ENCODE measurements at regions not wholly inside any gene's neighbourhood (a gene's known extent, or its start where the extent isn't known, plus 50 kb on each side); places are given as distances from the start of the nearest gene placed in this dataset.

DNA sequence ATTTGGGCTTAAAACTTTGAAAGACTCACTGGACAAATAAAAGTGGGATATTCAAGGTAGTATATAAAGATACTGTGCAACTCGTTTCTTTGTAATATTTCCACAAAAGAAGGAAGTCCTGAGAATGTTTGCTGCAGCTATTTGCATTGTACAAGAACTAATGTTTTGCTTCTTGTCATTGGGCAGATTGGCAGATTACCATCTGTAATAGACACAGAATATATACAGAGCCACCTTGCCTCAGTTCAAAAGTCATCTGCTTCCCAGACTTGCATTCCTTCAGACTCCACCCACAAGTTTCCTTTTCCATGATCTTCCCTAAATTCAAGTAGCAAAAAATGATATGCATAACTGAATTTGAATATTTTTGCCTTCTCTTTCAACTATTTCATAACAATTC lies 145.1 kb downstream of the EFNB2 start:
- ATAC-seq (ENCODE audit: low FRiP score) = no peak
- TF ChIP-seq, protein P1, sequence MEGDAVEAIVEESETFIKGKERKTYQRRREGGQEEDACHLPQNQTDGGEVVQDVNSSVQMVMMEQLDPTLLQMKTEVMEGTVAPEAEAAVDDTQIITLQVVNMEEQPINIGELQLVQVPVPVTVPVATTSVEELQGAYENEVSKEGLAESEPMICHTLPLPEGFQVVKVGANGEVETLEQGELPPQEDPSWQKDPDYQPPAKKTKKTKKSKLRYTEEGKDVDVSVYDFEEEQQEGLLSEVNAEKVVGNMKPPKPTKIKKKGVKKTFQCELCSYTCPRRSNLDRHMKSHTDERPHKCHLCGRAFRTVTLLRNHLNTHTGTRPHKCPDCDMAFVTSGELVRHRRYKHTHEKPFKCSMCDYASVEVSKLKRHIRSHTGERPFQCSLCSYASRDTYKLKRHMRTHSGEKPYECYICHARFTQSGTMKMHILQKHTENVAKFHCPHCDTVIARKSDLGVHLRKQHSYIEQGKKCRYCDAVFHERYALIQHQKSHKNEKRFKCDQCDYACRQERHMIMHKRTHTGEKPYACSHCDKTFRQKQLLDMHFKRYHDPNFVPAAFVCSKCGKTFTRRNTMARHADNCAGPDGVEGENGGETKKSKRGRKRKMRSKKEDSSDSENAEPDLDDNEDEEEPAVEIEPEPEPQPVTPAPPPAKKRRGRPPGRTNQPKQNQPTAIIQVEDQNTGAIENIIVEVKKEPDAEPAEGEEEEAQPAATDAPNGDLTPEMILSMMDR (IDR thresholded peaks at IDR 0.05) = no peak
- DNase-seq (ENCODE audit: low spot score) = no peak

DNA sequence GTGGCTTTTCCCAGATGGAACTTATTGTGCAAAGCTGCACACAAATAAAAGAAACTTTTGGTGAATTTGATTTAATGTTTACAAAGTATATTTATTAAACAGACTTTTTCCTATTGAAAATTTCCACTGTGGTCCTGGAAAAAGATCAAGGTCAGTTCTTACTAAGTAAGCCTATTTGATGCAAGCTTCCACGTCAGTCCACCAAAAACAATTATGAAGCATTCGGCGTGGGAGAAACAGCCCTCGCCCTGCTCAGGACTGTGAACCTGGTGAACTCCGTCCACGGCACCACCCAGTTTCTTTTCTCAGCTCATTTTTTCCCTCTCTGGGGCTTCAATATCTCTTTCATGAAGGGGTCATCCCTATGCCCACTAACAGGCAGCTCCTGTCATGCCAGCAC lies 149.8 kb downstream of the EFNB2 start:
- DNase-seq (ENCODE audit: low spot score) (no peak), ATAC-seq (ENCODE audit: low FRiP score) (peak; percentile 65)
- TF ChIP-seq, protein P1 (IDR thresholded peaks at IDR 0.05) = no peak

GRCh38 chr13:106384516-106384915 lies 150.9 kb downstream of the EFNB2 start:
- TF ChIP-seq, protein P1 (IDR thresholded peaks at IDR 0.05) = no peak
- no peak for DNase-seq (ENCODE audit: low spot score)
- ATAC-seq (ENCODE audit: low FRiP score) = no peak

DNA sequence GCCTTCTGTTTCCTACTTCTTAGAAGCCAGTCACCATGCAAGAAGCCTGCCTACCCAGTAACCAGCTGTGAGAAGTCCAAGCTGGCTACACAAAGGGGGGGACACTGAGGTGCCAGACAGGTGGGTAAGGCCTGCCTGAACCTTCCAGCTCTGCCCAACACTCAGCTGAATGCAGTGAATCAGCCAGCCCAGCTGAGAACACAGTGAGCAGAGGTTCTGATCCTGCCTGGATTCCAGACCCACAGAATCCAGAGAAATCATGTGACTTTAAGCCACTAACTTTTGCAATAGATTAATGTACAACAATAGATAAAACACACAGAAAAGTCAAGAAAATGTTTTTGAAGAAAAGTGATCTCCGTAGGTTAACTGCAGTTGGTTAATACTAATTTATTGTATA lies 151.7 kb downstream of the EFNB2 start:
- DNase-seq (ENCODE audit: low spot score) (no peak), ATAC-seq (ENCODE audit: low FRiP score) (no peak)
- TF ChIP-seq, protein P1 (IDR thresholded peaks at IDR 0.05) = no peak

DNA sequence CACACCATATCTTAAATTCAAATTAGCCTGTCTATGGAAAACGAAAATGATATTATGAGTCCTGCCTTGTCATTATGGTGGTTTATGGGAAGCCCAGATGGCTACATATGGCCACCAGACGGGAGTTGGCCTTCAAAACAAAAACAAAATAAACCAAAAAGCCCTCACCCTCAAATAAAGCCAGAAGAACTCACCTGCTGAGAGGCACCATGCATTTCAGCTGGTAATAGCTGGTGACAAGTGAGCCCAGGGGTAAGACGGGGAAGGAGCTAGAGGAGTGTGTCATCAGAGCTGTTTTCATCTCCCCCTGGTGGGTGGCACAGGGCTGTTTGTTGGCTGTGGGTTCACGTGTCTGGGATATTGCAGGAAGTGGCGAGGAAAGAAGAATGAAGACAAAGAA lies 152.9 kb downstream of the EFNB2 start:
- no peak for DNase-seq (ENCODE audit: low spot score)
- no peak for ATAC-seq (ENCODE audit: low FRiP score)
- TF ChIP-seq, protein P1 (IDR thresholded peaks at IDR 0.05) = no peak

- ATAC-seq (ENCODE audit: low FRiP score) (no peak), DNase-seq (ENCODE audit: low spot score) (no peak)
- TF ChIP-seq, protein P1 (IDR thresholded peaks at IDR 0.05) = no peak
Observed at GRCh38 chr13:106381091-106381490, 154.4 kb downstream of the EFNB2 start.

DNA sequence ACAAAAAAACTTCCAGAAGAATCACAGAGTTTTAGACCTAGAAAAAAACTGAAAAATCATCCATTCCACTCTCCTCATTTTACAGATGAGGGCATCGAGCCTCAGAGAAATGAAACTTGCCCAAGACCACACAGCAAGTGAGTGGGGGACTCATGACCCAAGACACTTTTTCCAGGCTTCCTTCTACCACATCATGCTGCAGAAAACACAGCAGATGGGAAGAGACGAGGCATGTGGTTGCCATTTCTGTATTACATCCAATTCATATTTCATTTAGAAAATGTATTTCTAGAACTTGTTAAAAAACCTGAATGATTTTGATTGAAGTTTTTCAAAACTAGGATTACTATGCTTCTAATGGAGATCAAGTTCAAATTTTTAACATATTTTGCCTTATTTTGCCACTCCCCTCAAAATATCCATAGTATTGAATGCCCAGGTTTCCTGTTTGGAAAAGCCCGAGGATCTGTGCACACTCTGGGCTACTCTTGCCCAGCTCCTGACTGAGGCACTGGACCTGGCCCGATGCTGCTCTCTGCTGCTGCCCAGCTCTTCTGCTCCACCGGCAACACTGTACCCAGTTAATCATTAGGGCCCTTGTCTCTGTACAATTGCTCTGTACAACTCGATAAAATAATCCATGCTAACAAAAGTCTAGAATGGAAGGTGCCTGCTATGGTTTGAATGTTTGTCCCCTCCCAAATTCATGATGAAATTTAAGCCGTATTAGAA lies 157.4 kb downstream of the EFNB2 start:
- TF ChIP-seq, protein P1 (IDR thresholded peaks at IDR 0.05) = no peak
- DNase-seq (ENCODE audit: low spot score) = no peak
- no peak for ATAC-seq (ENCODE audit: low FRiP score)

All from omental fat pad (tissue), 3 donors.